Endothelial cell of umbilical vein (primary cell): ENCODE measurements at regions not wholly inside any gene's neighbourhood (a gene's known extent, or its start where the extent isn't known, plus 50 kb on each side); places are given as distances from the start of the nearest gene placed in this dataset.

Experiments
- BruUV-seq: library from RNA; stranded (reverse); fragments of 400-500 nt; replicated peaks from 2 replicates; lab custom pipeline; 2021; lab: Mats Ljungman, UMichigan
- CTCF ChIA-PET: fragments of 300-600, 350-600 bp; sonication (Branson Sonifier 250); formaldehyde crosslinking; loops from one replicate; lab custom pipeline; 2021; ENCODE audit warnings: antibody characterized with exemption, inconsistent platforms; lab: Charles Lee
- POLR2A ChIA-PET: fragments of 300-600, 350-600 bp; sonication (Branson Sonifier 250); formaldehyde crosslinking; loops from one replicate; lab custom pipeline; 2021; ENCODE audit warnings: antibody characterized with exemption, inconsistent platforms; lab: Charles Lee
- DNase-seq: peaks from one replicate; pipeline ENCODE4 v3.0.0-alpha.2; 2011; ENCODE audit warnings: low read depth, low spot score
- FAIRE-seq: peaks from 2 replicates; lab custom pipeline; 2011; peaks lifted over from hg19 to GRCh38; lab: Jason Lieb, UNC
- H2AFZ ChIP-seq: 2 replicates; pipeline ENCODE4 v1.6.0; 2012; ENCODE audit warnings: low read depth, low read length, control low read depth, inconsistent platforms
- H3K27ac ChIP-seq: 2 replicates; pipeline ENCODE4 v1.5.1; 2011; ENCODE audit warnings: low read depth, mild to moderate bottlenecking, control low read depth, low read length, moderate library complexity; ENCODE audit not compliant: insufficient read depth
- H3K27me3 ChIP-seq, 2 experiments: 2 replicates each; pipeline versions ENCODE4 v1.6.0 to v1.6.1; 2011; ENCODE audit warnings: low read length in 2 of 2, mixed read lengths in 1 of 2; ENCODE audit not compliant: control insufficient read depth in 2 of 2, insufficient read depth in 2 of 2
- H3K36me3 ChIP-seq, 2 experiments: 2 replicates in 1 of 2; 3 replicates in 1 of 2; pipeline ENCODE4 v1.5.1; 2011; ENCODE audit warnings: low read length in 2 of 2, mild to moderate bottlenecking in 1 of 2, moderate library complexity in 1 of 2; ENCODE audit not compliant: control insufficient read depth in 2 of 2, insufficient read depth in 2 of 2; ENCODE audit errors: extremely low read depth in 1 of 2
- H3K4me1 ChIP-seq: 3 replicates; pipeline ENCODE4 v1.5.1; 2011; ENCODE audit warnings: mild to moderate bottlenecking, low read length; ENCODE audit not compliant: control insufficient read depth, insufficient read depth; ENCODE audit errors: extremely low read depth
- H3K4me2 ChIP-seq: 2 replicates; pipeline ENCODE4 v1.6.1; 2011; ENCODE audit warnings: low read length, control low read depth, mixed read lengths; ENCODE audit not compliant: insufficient read depth
- H3K4me3 ChIP-seq, 3 experiments: fragments of 200-600 bp in 1 of 3; sonication (generic), shearing (Covaris generic) in 1 of 3; replicated peaks in 1 of 3; 2 replicates each; pipeline ENCODE4 v1.5.1; 2011 to 2016; ENCODE audit warnings: control low read depth in 3 of 3, low read length in 3 of 3, mild to moderate bottlenecking in 2 of 3, inconsistent platforms in 1 of 3, low read depth in 1 of 3, moderate library complexity in 1 of 3; ENCODE audit not compliant: insufficient read depth in 1 of 3
- H3K79me2 ChIP-seq: 2 replicates; pipeline ENCODE4 v1.6.0; 2012; ENCODE audit warnings: low read length, inconsistent platforms; ENCODE audit not compliant: control insufficient read depth, insufficient read depth
- H3K9ac ChIP-seq: replicated peaks from 2 replicates; pipeline ENCODE3; 2011; ENCODE audit warnings: low read length, control low read depth; ENCODE audit not compliant: insufficient read depth; ENCODE audit errors: extremely low read depth
- H3K9me1 ChIP-seq: replicated peaks from 3 replicates; pipeline ENCODE4 v1.6.0; 2011; ENCODE audit warnings: mild to moderate bottlenecking, low read length; ENCODE audit not compliant: control insufficient read depth, insufficient read depth; ENCODE audit errors: extremely low read depth
- H3K9me3 ChIP-seq: replicated peaks from 2 replicates; pipeline ENCODE4 v1.5.1; 2012; ENCODE audit warnings: low read length, inconsistent platforms; ENCODE audit not compliant: control insufficient read depth, insufficient read depth
- H4K20me1 ChIP-seq: replicated peaks from 2 replicates; pipeline ENCODE3; 2011; ENCODE audit warnings: mild to moderate bottlenecking, low read length; ENCODE audit not compliant: control insufficient read depth, insufficient read depth; ENCODE audit errors: extremely low read depth
- EZH2 ChIP-seq: IDR thresholded peaks from 2 replicates; pipeline ENCODE4 v1.6.1; 2012; ENCODE audit warnings: borderline replicate concordance, low read depth, mild to moderate bottlenecking, moderate library complexity, low read length, inconsistent platforms; ENCODE audit not compliant: severe bottlenecking
- FOS ChIP-seq: IDR thresholded peaks from 2 replicates; pipeline ENCODE4 v1.6.1; 2011; ENCODE audit warnings: mild to moderate bottlenecking, low read length, moderate library complexity, borderline replicate concordance; ENCODE audit not compliant: insufficient read depth
- GATA2 ChIP-seq: IDR thresholded peaks from 2 replicates; pipeline ENCODE4 v1.7.0; 2011; ENCODE audit warnings: low read depth, mild to moderate bottlenecking, moderate library complexity, mixed read lengths, low read length; ENCODE audit not compliant: insufficient read length, insufficient read depth
- JUN ChIP-seq: IDR thresholded peaks from 2 replicates; pipeline ENCODE4 v1.6.1; 2011; ENCODE audit warnings: borderline replicate concordance, low read depth; ENCODE audit not compliant: insufficient read length, insufficient read depth
- MYC ChIP-seq: IDR thresholded peaks from one replicate; pipeline ENCODE4 v1.6.1; 2011; ENCODE audit warnings: mild to moderate bottlenecking, low read depth, low read length
- POLR2A ChIP-seq: IDR thresholded peaks from 2 replicates; pipeline ENCODE4 v1.6.1; 2012; ENCODE audit warnings: low read depth, mild to moderate bottlenecking, control low read depth, low read length
- POLR2AphosphoS5 ChIP-seq: IDR thresholded peaks from 2 replicates; pipeline ENCODE4 v1.6.1; 2012; ENCODE audit warnings: low read depth, mild to moderate bottlenecking, control low read depth, low read length, moderate library complexity; ENCODE audit not compliant: insufficient read depth
- dilution Hi-C: fragments of 300-500 bp; cut with MboI; formaldehyde crosslinking; loops from one replicate; pipeline ENCODE4 v1.15.0; 2019; ENCODE audit warnings: low sequenced_read_pairs; ENCODE audit not compliant: extremely low pct_ligation_motif_present
- intact Hi-C: fragments of 100-400 bp; cut with micrococcal nuclease; formaldehyde crosslinking; loops from one replicate; pipeline ENCODE4 v1.10.0; 2022
- TF ChIP-seq, protein P1 (sequence below): IDR thresholded peaks from 2 replicates; pipeline ENCODE4 v1.6.1; 2011; ENCODE audit not compliant: insufficient read depth, insufficient read length
- TF ChIP-seq, protein P2 (sequence below), 2 donors: IDR thresholded peaks; 1 replicate in 1 of 2; 2 replicates in 1 of 2; pipeline ENCODE4 v1.5.1; 2011; ENCODE audit warnings: low read length in 2 of 2, mild to moderate bottlenecking in 2 of 2, moderate library complexity in 2 of 2, control low read depth in 1 of 2, inconsistent platforms in 1 of 2, low read depth in 1 of 2; ENCODE audit not compliant: insufficient read depth in 1 of 2; ENCODE audit errors: extremely low read depth in 1 of 2

DNA sequence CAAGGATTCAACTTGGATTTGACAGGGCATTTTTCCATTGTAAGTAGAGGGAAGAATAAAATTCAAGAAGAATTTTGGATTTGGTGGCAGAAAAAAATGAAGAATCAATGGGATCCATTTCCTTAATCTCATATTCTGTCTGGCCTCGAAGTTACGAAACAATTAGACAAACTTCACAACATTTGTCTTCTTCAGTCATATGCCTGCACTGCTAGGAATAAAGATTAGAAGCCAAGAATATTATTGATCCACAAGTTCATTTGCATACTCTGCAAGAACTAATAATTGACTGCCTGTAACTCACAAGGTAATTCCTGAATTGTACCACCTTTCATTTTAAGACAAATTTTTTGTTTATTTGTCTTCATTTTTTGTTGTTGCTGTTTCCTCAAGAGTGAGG lies 486.2 kb downstream of the HAO1 start:
- intact Hi-C loops: no loop called here
- no peak overlapping the region for H2AFZ ChIP-seq
- H3K9me3 ChIP-seq: no peaks in the 10 kb centered on the region
- TF ChIP-seq, protein P1, sequence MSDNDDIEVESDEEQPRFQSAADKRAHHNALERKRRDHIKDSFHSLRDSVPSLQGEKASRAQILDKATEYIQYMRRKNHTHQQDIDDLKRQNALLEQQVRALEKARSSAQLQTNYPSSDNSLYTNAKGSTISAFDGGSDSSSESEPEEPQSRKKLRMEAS: no peak
- TF ChIP-seq, protein P2, sequence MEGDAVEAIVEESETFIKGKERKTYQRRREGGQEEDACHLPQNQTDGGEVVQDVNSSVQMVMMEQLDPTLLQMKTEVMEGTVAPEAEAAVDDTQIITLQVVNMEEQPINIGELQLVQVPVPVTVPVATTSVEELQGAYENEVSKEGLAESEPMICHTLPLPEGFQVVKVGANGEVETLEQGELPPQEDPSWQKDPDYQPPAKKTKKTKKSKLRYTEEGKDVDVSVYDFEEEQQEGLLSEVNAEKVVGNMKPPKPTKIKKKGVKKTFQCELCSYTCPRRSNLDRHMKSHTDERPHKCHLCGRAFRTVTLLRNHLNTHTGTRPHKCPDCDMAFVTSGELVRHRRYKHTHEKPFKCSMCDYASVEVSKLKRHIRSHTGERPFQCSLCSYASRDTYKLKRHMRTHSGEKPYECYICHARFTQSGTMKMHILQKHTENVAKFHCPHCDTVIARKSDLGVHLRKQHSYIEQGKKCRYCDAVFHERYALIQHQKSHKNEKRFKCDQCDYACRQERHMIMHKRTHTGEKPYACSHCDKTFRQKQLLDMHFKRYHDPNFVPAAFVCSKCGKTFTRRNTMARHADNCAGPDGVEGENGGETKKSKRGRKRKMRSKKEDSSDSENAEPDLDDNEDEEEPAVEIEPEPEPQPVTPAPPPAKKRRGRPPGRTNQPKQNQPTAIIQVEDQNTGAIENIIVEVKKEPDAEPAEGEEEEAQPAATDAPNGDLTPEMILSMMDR (IDR thresholded peaks at IDR 0.05; ENCODE audit: extremely low read depth in 1 of 2, insufficient read depth in 1 of 2, low read depth in 1 of 2, low read length in 2 of 2): no peak
- TF ChIP-seq POLR2AphosphoS5 (no peak), GATA2 (no peak), FOS (no peak), MYC (no peak), EZH2 (no peak), JUN (no peak), POLR2A (no peak)
- peaks cover 5% of the 10 kb centered on the region for H3K4me1 ChIP-seq
- no peak overlapping the region for H3K9ac ChIP-seq
- POLR2A ChIA-PET: no interaction called here
- no TSS peak for BruUV-seq
- no peaks in the 10 kb centered on the region for H3K9me1 ChIP-seq
- no peaks in the 10 kb centered on the region for H3K27me3 ChIP-seq
- H3K79me2 ChIP-seq: no peaks in the 10 kb centered on the region
- DNase-seq (no peak), FAIRE-seq (no peak)
- CTCF ChIA-PET: no interaction called here
- no peaks in the 10 kb centered on the region for H3K36me3 ChIP-seq
- no peaks in the 10 kb centered on the region for H4K20me1 ChIP-seq
- dilution Hi-C loops: no loop called here
- H3K4me3 ChIP-seq: no peak overlapping the region
- H3K27ac ChIP-seq: no peak overlapping the region
- H3K4me2 ChIP-seq: no peak overlapping the region
